B cell (primary cell): ENCODE measurements at regions not wholly inside any gene's neighbourhood (a gene's known extent, or its start where the extent isn't known, plus 50 kb on each side); places are given as distances from the start of the nearest gene placed in this dataset.

ENCODE experiments used
- ATAC-seq: fragments of 200-7000 bp; cut with Tn5 transposase; one replicate; pipeline ENCODE4 v1.10.0; 2021; ENCODE audit warnings: low read depth, mild to moderate bottlenecking, moderate number of reproducible peaks, moderate library complexity
- CTCF ChIA-PET: fragments of 350-600 bp; sonication (Branson Sonifier 250); formaldehyde crosslinking; loops from one replicate; lab custom pipeline; 2021; ENCODE audit warnings: antibody characterized with exemption, inconsistent platforms; lab: Charles Lee
- POLR2A ChIA-PET: fragments of 350-600 bp; sonication (Branson Sonifier 250); formaldehyde crosslinking; loops from one replicate; lab custom pipeline; 2021; ENCODE audit warnings: antibody characterized with exemption; lab: Charles Lee
- DNase-seq: peaks from one replicate; pipeline ENCODE4 v3.0.0; 2013
- H2AFZ ChIP-seq: 2 replicates; pipeline ENCODE4 v1.6.1; 2012; ENCODE audit warnings: mild to moderate bottlenecking, low read depth, low read length; ENCODE audit not compliant: insufficient read depth, poor library complexity, severe bottlenecking
- H3K27ac ChIP-seq, 2 donors: 1 replicate in 1 of 2; 2 replicates in 1 of 2; pipeline ENCODE4 v1.5.1; 2012 to 2013; ENCODE audit warnings: low read length in 2 of 2, mild to moderate bottlenecking in 2 of 2, moderate library complexity in 1 of 2
- H3K27me3 ChIP-seq, 4 experiments: fragments of 200-600 bp in 1 of 4; sonication (generic) in 1 of 4; replicated peaks in 1 of 4; 1 replicate in 2 of 4; 2 replicates in 2 of 4; pipeline versions ENCODE4 v1.6.1 to v1.7.0; 2013 to 2016; ENCODE audit warnings: low read length in 3 of 4, mild to moderate bottlenecking in 2 of 4, mixed read lengths in 1 of 4, moderate library complexity in 1 of 4; ENCODE audit not compliant: insufficient read depth in 4 of 4, control insufficient read depth in 3 of 4; ENCODE audit errors: control extremely low read depth in 1 of 4
- H3K36me3 ChIP-seq, 2 experiments: replicated peaks in 1 of 2; 1 replicate in 1 of 2; 2 replicates in 1 of 2; pipeline versions ENCODE4 v1.6.1 to v1.7.1; 2013; ENCODE audit warnings: low read length in 1 of 2; ENCODE audit not compliant: insufficient read depth in 2 of 2, control insufficient read depth in 1 of 2; ENCODE audit errors: control extremely low read depth in 1 of 2, extremely low read depth in 1 of 2
- H3K4me1 ChIP-seq, 2 donors: fragments of 200-600 bp in 1 of 2; sonication (generic) in 1 of 2; 1 replicate in 1 of 2; 2 replicates in 1 of 2; pipeline versions ENCODE4 v1.5.1 to v1.6.1; 2013 to 2017; ENCODE audit warnings: low read length in 2 of 2; ENCODE audit not compliant: control insufficient read depth in 2 of 2, insufficient read depth in 2 of 2
- H3K4me2 ChIP-seq: replicated peaks from 2 replicates; pipeline ENCODE3; 2012; ENCODE audit warnings: mild to moderate bottlenecking, low read depth, low read length; ENCODE audit not compliant: poor library complexity, severe bottlenecking
- H3K4me3 ChIP-seq, 5 experiments: fragments of 200-600 bp in 1 of 5; sonication (generic) in 1 of 5; 1 replicate in 3 of 5; 2 replicates in 2 of 5; pipeline versions ENCODE4 v1.5.1 to v1.7.0; 2011 to 2016; ENCODE audit warnings: low read length in 4 of 5, mild to moderate bottlenecking in 4 of 5, low read depth in 2 of 5, control low read depth in 1 of 5, moderate library complexity in 1 of 5; ENCODE audit not compliant: insufficient read depth in 1 of 5; ENCODE audit errors: control extremely low read depth in 1 of 5, extremely low read depth in 1 of 5
- H3K79me2 ChIP-seq: fragments of 200-600 bp; sonication (generic); one replicate; pipeline ENCODE4 v1.6.0; 2016; ENCODE audit warnings: low read length; ENCODE audit not compliant: control insufficient read depth, insufficient read depth
- H3K9ac ChIP-seq: fragments of 200-600 bp; sonication (generic); 2 replicates; pipeline ENCODE4 v1.6.1; 2017; ENCODE audit warnings: mild to moderate bottlenecking, low read length, moderate library complexity
- H3K9me3 ChIP-seq, 3 donors: one replicate each; pipeline versions ENCODE4 v1.6.1 to v1.7.1; 2013; ENCODE audit warnings: low read length in 2 of 3; ENCODE audit not compliant: control insufficient read depth in 2 of 3, insufficient read depth in 1 of 3; ENCODE audit errors: control extremely low read depth in 1 of 3
- H4K20me1 ChIP-seq: 2 replicates; pipeline ENCODE4 v1.6.0; 2012; ENCODE audit warnings: mild to moderate bottlenecking, low read length; ENCODE audit not compliant: insufficient read depth, control insufficient read depth, poor library complexity, severe bottlenecking
- H3K27ac Mint-ChIP-seq: one replicate; pipeline ENCODE4 v1.8.0; 2021; ENCODE audit warnings: mixed read lengths
- H3K27me3 Mint-ChIP-seq: one replicate; pipeline ENCODE4 v1.8.0; 2021; ENCODE audit warnings: mixed read lengths
- H3K4me1 Mint-ChIP-seq: one replicate; pipeline ENCODE4 v1.8.0; 2021; ENCODE audit warnings: mixed read lengths
- H3K4me3 Mint-ChIP-seq: one replicate; pipeline ENCODE4 v1.8.0; 2021; ENCODE audit warnings: mixed read lengths
- H3K9me3 Mint-ChIP-seq: one replicate; pipeline ENCODE4 v1.8.0; 2022; ENCODE audit warnings: mixed read lengths; ENCODE audit not compliant: insufficient read depth
- EZH2 ChIP-seq: IDR thresholded peaks from 2 replicates; pipeline ENCODE4 v1.6.1; 2012; ENCODE audit warnings: borderline replicate concordance, low read depth, mild to moderate bottlenecking, moderate library complexity, low read length; ENCODE audit not compliant: insufficient read depth, poor library complexity, severe bottlenecking
- WGBS: methylation state at CpG from one replicate; pipeline ENCODE4 v1.1.5; 2013; ENCODE audit warnings: missing lambda C conversion rate; ENCODE audit not compliant: insufficient coverage; 5-methylcytosine and 5-hydroxymethylcytosine counted together
- intact Hi-C: fragments of 100-400 bp; cut with micrococcal nuclease; formaldehyde crosslinking; loops from one replicate; pipeline ENCODE4 v1.10.0; 2022
- TF ChIP-seq, protein P1 (sequence below): fragments of 200-600 bp; IDR thresholded peaks from one replicate; pipeline ENCODE4 v1.8.0; 2022; ENCODE audit warnings: antibody characterized with exemption, mild to moderate bottlenecking

DNA sequence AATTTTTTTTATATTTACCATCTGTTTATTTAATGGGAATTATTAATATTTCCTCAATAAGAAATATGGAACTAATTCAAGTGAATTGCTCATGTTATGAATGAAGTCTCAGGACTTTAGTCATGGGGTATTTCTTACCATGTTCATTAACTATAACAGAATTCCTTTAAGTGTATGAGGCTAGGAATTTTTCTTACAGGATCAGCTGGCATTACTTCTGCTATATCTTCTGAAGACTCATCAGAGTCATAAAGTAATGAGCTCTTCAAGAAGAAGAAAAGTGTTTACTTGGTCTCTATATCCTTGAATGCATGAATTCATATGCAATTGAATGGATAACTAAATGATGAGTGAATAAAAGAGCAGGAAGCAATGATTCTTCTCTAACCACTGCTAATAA, 486.8 kb upstream of the THBS1 start:
- H4K20me1 ChIP-seq: no peaks in the 10 kb centered on the region
- no peaks in the 10 kb centered on the region for H3K27me3 ChIP-seq
- intact Hi-C loops: no loop called here
- Mint-ChIP-seq H3K4me3 (no peak overlapping the region), H3K4me1 (no peaks in the 10 kb centered on the region), H3K9me3 (no peaks in the 10 kb centered on the region), H3K27me3 (no peaks in the 10 kb centered on the region), H3K27ac (no peak overlapping the region)
- peaks cover 0 to 3% (median 0%) of the 10 kb centered on the region in 3 donors for H3K9me3 ChIP-seq
- no peak overlapping the region for H3K4me2 ChIP-seq
- H3K79me2 ChIP-seq: no peaks in the 10 kb centered on the region
- ChIA-PET CTCF (no interaction called here), POLR2A (no interaction called here)
- H2AFZ ChIP-seq: no peak overlapping the region
- TF ChIP-seq, protein P1, sequence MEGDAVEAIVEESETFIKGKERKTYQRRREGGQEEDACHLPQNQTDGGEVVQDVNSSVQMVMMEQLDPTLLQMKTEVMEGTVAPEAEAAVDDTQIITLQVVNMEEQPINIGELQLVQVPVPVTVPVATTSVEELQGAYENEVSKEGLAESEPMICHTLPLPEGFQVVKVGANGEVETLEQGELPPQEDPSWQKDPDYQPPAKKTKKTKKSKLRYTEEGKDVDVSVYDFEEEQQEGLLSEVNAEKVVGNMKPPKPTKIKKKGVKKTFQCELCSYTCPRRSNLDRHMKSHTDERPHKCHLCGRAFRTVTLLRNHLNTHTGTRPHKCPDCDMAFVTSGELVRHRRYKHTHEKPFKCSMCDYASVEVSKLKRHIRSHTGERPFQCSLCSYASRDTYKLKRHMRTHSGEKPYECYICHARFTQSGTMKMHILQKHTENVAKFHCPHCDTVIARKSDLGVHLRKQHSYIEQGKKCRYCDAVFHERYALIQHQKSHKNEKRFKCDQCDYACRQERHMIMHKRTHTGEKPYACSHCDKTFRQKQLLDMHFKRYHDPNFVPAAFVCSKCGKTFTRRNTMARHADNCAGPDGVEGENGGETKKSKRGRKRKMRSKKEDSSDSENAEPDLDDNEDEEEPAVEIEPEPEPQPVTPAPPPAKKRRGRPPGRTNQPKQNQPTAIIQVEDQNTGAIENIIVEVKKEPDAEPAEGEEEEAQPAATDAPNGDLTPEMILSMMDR: no peak
- no peak for TF ChIP-seq EZH2
- no peak for DNase-seq
- H3K27ac ChIP-seq: no peak overlapping the region
- no peaks in the 10 kb centered on the region for H3K4me1 ChIP-seq
- no peak for ATAC-seq
- H3K36me3 ChIP-seq: no peaks in the 10 kb centered on the region
- no peak overlapping the region for H3K4me3 ChIP-seq
- H3K9ac ChIP-seq: no peak overlapping the region

DNA sequence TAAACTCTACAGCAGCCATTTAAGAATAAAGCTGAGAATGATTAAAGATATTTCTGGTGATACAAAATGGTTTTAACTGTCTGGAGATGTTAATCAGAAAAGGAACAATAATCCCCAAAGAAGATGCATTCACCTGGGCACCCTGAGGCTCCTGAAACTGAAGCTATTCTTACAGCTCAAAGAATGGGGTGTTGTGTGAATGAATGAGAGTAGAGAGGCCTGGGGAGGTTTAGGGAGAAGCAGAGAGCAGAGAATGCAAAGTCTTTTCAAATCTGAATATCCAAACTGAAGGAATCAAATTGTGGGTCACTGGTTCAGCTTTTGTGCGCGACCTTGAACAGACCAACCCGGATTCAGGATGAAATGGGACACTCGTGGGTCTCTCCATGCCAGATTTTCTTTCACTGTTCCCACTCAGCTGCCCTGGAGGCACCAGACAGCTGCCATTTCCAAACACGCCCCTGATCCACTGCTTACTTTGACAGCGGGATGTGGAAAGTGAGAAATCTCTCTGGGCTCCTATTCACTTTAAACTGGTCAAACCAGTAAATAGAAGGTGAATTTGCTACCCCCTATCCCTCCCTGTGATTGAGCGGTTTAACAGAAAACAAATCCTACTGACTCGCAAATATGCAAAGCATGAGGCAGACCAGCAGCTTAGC, 485.5 kb upstream of the THBS1 start:
- CTCF ChIA-PET: no interaction called here
- Histone ChIP-seq H3K27me3 (no peaks in the 10 kb centered on the region), H4K20me1 (no peaks in the 10 kb centered on the region), H2AFZ (no peak overlapping the region), H3K9me3 (peaks cover 0 to 3% (median 0%) of the 10 kb centered on the region in 3 donors), H3K27ac (no peak overlapping the region), H3K36me3 (no peaks in the 10 kb centered on the region), H3K4me2 (no peak overlapping the region), H3K79me2 (no peaks in the 10 kb centered on the region), H3K9ac (no peak overlapping the region), H3K4me1 (no peaks in the 10 kb centered on the region), H3K4me3 (no peak overlapping the region)
- ATAC-seq (no peak), DNase-seq (no peak)
- H3K27me3 Mint-ChIP-seq: no peaks in the 10 kb centered on the region
- TF ChIP-seq, protein P1: no peak
- TF ChIP-seq EZH2: no peak
- 86% methylated on average over 6 of the region's 8 CpGs for WGBS
- POLR2A ChIA-PET: no interaction called here
- no peaks in the 10 kb centered on the region for H3K4me1 Mint-ChIP-seq
- no peaks in the 10 kb centered on the region for H3K9me3 Mint-ChIP-seq
- no peak overlapping the region for H3K4me3 Mint-ChIP-seq
- H3K27ac Mint-ChIP-seq: no peak overlapping the region
- intact Hi-C loops: no loop called here
